Thyroid gland (tissue), 4 donors: ENCODE measurements at regions not wholly inside any gene's neighbourhood (a gene's known extent, or its start where the extent isn't known, plus 50 kb on each side); places are given as distances from the start of the nearest gene placed in this dataset.

Experiments used
- POLR2A ChIP-seq, 2 donors: fragments of 450-650 bp; IDR thresholded peaks; one replicate each; pipeline ENCODE4 v1.6.1; 2017; ENCODE audit warnings: antibody characterized with exemption in 2 of 2, mild to moderate bottlenecking in 2 of 2, moderate library complexity in 1 of 2
- TF ChIP-seq, protein P1 (sequence below), 6 experiments: fragments of 200-600 bp in 3 of 6; fragments of 450-650 bp in 3 of 6; sonication (generic) in 3 of 6; IDR thresholded peaks; one replicate each; pipeline ENCODE4 v1.5.1; 2016 to 2019; ENCODE audit warnings: antibody characterized with exemption in 6 of 6, mild to moderate bottlenecking in 2 of 6, inconsistent platforms in 1 of 6, moderate library complexity in 1 of 6

DNA sequence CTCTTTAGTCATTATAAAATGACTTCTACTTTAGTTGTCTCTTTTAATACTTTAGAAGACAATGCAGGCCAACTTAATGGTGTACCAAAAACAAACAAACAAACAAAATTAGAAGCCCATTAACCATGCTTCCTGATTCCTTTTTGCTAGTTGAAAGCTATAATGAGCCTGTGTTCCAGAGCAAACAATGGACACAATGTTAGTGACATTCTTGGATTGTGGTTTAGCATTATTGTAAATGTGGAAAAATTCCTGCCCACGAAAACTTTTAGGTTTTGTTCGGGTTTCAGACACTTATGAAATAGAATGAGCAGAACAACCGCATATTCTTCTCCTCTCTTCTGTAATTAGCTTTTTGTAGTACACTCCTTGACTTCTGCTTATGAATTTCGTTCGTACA is 1682.7 kb upstream of the PCDH7 start:
- TF ChIP-seq, protein P1, sequence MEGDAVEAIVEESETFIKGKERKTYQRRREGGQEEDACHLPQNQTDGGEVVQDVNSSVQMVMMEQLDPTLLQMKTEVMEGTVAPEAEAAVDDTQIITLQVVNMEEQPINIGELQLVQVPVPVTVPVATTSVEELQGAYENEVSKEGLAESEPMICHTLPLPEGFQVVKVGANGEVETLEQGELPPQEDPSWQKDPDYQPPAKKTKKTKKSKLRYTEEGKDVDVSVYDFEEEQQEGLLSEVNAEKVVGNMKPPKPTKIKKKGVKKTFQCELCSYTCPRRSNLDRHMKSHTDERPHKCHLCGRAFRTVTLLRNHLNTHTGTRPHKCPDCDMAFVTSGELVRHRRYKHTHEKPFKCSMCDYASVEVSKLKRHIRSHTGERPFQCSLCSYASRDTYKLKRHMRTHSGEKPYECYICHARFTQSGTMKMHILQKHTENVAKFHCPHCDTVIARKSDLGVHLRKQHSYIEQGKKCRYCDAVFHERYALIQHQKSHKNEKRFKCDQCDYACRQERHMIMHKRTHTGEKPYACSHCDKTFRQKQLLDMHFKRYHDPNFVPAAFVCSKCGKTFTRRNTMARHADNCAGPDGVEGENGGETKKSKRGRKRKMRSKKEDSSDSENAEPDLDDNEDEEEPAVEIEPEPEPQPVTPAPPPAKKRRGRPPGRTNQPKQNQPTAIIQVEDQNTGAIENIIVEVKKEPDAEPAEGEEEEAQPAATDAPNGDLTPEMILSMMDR (IDR thresholded peaks at IDR 0.05), result no peak
- no peak for TF ChIP-seq POLR2A (IDR thresholded peaks at IDR 0.05)
